IPS DF 6.9 (cell line): ENCODE measurements at regions not wholly inside any gene's neighbourhood (a gene's known extent, or its start where the extent isn't known, plus 50 kb on each side); places are given as distances from the start of the nearest gene placed in this dataset.

Source experiments
- DNase-seq: peaks from one replicate; pipeline ENCODE4 v3.0.0-alpha.2; 2013; ENCODE audit warnings: low read depth, low spot score
- H3K27ac ChIP-seq: one replicate; pipeline ENCODE4 v1.5.1; 2013; ENCODE audit warnings: low read length, control low read depth
- H3K27me3 ChIP-seq: 2 replicates; pipeline ENCODE4 v1.6.1; 2013; ENCODE audit warnings: mild to moderate bottlenecking, low read length; ENCODE audit not compliant: control insufficient read depth, insufficient read depth
- H3K36me3 ChIP-seq: 2 replicates; pipeline ENCODE4 v1.6.1; 2013; ENCODE audit warnings: low read length; ENCODE audit not compliant: control insufficient read depth, insufficient read depth
- H3K4me1 ChIP-seq: 2 replicates; pipeline ENCODE4 v1.6.1; 2013; ENCODE audit warnings: low read length; ENCODE audit not compliant: control insufficient read depth, insufficient read depth
- H3K4me3 ChIP-seq: 2 replicates; pipeline ENCODE4 v1.5.1; 2013; ENCODE audit warnings: mild to moderate bottlenecking, low read length
- H3K9me3 ChIP-seq: 2 replicates; pipeline ENCODE4 v1.6.1; 2013; ENCODE audit warnings: low read length, inconsistent platforms; ENCODE audit not compliant: control insufficient read depth, insufficient read depth
- WGBS: extraction: QIAGEN DNeasy Blood & Tissue Kit; methylation state at CpG from one replicate; pipeline ENCODE4 v1.1.7; 2013; ENCODE audit warnings: mixed read lengths, missing lambda C conversion rate; ENCODE audit not compliant: insufficient read length, insufficient coverage; 5-methylcytosine and 5-hydroxymethylcytosine counted together

GRCh38 chr22:48881326-48881980, 946.2 kb downstream of the BRD1 start:
- no peaks in the 10 kb centered on the region for H3K36me3 ChIP-seq
- WGBS: no CpG with 5 or more reads among the region's 22 CpGs
- no peaks in the 10 kb centered on the region for H3K27me3 ChIP-seq
- peaks cover 17% of the 10 kb centered on the region for H3K9me3 ChIP-seq
- DNase-seq: no peak
- no peaks in the 10 kb centered on the region for H3K4me1 ChIP-seq
- no peak overlapping the region for H3K4me3 ChIP-seq
- H3K27ac ChIP-seq: no peak overlapping the region

- WGBS: no CpG with 5 or more reads among the region's 11 CpGs
Observed at GRCh38 chr22:48880749-48881148, 946.9 kb downstream of the BRD1 start.

GRCh38 chr22:48876951-48877350, 950.7 kb downstream of the BRD1 start:
- H3K4me1 ChIP-seq: no peaks in the 10 kb centered on the region
- H3K27me3 ChIP-seq: no peaks in the 10 kb centered on the region
- no CpG with 5 or more reads among the region's 4 CpGs for WGBS
- no peak overlapping the region for H3K27ac ChIP-seq
- H3K36me3 ChIP-seq: no peaks in the 10 kb centered on the region
- peaks cover 12% of the 10 kb centered on the region for H3K9me3 ChIP-seq
- H3K4me3 ChIP-seq: no peak overlapping the region
- DNase-seq: no peak

More at GRCh38 chr22:48880749-48881148, 946.9 kb downstream of the BRD1 start:
- Histone ChIP-seq H3K27me3 (no peaks in the 10 kb centered on the region), H3K4me1 (no peaks in the 10 kb centered on the region), H3K36me3 (no peaks in the 10 kb centered on the region), H3K4me3 (no peak overlapping the region), H3K9me3 (peaks cover 14% of the 10 kb centered on the region), H3K27ac (no peak overlapping the region)
- DNase-seq: no peak

DNA sequence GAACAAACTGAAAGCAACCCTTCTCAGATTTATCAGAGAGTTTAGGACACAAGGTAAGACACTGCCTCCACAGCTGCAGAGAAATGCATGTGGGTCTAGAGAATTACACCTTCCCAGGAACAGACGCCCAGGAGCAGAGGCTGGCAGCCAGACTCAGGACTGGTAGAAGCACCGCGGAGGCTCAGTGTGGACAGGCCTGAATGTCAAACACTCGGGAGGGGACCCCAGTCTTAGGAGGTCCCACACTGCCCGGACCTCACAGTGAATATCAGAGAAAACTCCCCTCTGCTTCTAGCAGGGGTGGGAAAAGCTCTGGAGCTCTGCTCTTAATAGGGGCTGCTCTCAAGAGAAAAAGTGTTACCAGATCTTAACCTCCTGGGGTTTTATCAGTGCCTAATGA, 952.7 kb downstream of the BRD1 start:
- no peak overlapping the region for H3K4me3 ChIP-seq
- no peak for DNase-seq
- no peak overlapping the region for H3K27ac ChIP-seq
- no CpG with 5 or more reads among the region's 5 CpGs for WGBS
- no peaks in the 10 kb centered on the region for H3K27me3 ChIP-seq
- H3K36me3 ChIP-seq: no peaks in the 10 kb centered on the region; the same call in 1 of the 2 replicates
- H3K9me3 ChIP-seq: peaks cover 23% of the 10 kb centered on the region
- H3K4me1 ChIP-seq: no peaks in the 10 kb centered on the region; the same call in 1 of the 2 replicates

DNA sequence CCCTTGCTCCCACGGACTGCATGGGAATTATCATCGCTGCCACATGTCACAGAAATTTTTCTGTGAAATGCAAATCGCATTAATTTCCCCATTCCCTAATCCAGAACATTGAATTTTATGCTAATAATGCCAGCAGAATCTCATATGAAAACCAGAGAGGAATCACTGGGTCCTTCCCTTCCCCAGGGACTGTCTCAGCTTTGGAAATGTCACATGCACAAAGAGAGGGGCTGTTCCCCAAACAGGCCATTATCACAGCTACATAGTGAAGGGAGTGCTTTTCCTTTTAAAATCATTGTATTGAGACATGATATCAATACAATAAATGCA, 954.5 kb downstream of the BRD1 start:
- H3K9me3 ChIP-seq: peaks cover 33% of the 10 kb centered on the region
- H3K36me3 ChIP-seq: no peaks in the 10 kb centered on the region; the same call in 1 of the 2 replicates
- no peak for DNase-seq
- no peak overlapping the region for H3K27ac ChIP-seq
- no peak overlapping the region for H3K4me3 ChIP-seq
- no peaks in the 10 kb centered on the region; the same call in 1 of the 2 replicates for H3K4me1 ChIP-seq
- no CpG with 5 or more reads among the region's 3 CpGs for WGBS
- H3K27me3 ChIP-seq: no peaks in the 10 kb centered on the region

GRCh38 chr22:48872271-48873190, 955.1 kb downstream of the BRD1 start:
- Histone ChIP-seq H3K4me1 (no peaks in the 10 kb centered on the region; the same call in 1 of the 2 replicates), H3K27ac (no peak overlapping the region), H3K4me3 (no peak overlapping the region), H3K27me3 (no peaks in the 10 kb centered on the region), H3K9me3 (peaks cover 35% of the 10 kb centered on the region), H3K36me3 (no peaks in the 10 kb centered on the region; the same call in 1 of the 2 replicates)
- WGBS: no CpG with 5 or more reads among the region's 21 CpGs
- DNase-seq: no peak

- WGBS: no CpG with 5 or more reads among the region's 12 CpGs
- no peaks in the 10 kb centered on the region for H3K27me3 ChIP-seq
- H3K9me3 ChIP-seq: peaks cover 40% of the 10 kb centered on the region
- no peak overlapping the region for H3K27ac ChIP-seq
- no peak for DNase-seq
- H3K4me3 ChIP-seq: no peak overlapping the region
- H3K4me1 ChIP-seq: no peaks in the 10 kb centered on the region; the same call in 1 of the 2 replicates
- no peaks in the 10 kb centered on the region; the same call in 1 of the 2 replicates for H3K36me3 ChIP-seq
Observed at GRCh38 chr22:48871176-48871840, 956.4 kb downstream of the BRD1 start.

DNA sequence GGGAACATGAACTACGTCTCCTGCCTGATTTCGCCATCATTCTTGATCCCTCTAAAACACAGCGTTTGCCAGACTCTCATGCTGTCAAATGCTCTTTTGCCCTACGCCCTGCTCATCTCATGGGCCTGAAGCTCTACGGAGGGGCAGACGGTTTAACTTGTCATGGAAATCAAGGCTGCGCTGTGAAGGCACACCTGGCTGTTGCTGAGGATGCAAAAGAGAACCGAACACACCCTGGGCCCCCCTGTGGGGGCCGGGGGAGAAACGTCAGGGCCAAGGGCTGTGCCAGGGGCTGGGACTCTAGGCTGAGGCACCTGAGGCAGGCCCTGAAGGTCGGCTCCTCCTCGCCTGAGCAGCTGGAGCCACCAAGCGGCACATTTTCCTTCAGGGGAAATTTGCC, 957.2 kb downstream of the BRD1 start:
- Histone ChIP-seq H3K36me3 (no peaks in the 10 kb centered on the region; the same call in 1 of the 2 replicates), H3K9me3 (peaks cover 43% of the 10 kb centered on the region), H3K27me3 (no peaks in the 10 kb centered on the region), H3K4me3 (no peak overlapping the region), H3K4me1 (no peaks in the 10 kb centered on the region; the same call in 1 of the 2 replicates), H3K27ac (no peak overlapping the region)
- DNase-seq: no peak
- WGBS: no CpG with 5 or more reads among the region's 13 CpGs

- WGBS: no CpG with 5 or more reads among the region's 5 CpGs
- H3K27me3 ChIP-seq: no peaks in the 10 kb centered on the region
- no peak for DNase-seq
Observed at GRCh38 chr22:48869788-48870187, 957.9 kb downstream of the BRD1 start.

DNA sequence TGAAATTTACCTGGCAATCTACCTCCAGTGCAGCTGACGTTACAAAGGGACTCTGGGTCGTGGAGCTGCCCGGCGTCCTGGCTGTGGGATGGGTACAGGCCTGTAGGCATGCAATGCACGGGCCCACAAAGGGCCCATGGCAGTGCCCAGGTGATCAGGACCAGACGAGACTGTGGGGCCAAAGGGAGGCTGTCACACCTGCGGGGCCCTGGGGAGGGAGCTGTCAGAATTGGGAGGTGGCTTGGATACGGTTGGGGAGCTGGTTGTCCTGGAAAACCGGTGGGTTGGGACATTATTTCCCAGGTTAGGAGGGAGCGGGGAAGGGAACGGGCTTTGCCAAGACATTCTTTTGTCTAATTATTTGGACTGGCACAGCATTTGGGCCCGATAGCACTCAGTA, 958.5 kb downstream of the BRD1 start:
- Histone ChIP-seq H3K4me1 (no peaks in the 10 kb centered on the region; the same call in 1 of the 2 replicates), H3K36me3 (no peaks in the 10 kb centered on the region; the same call in 1 of the 2 replicates), H3K27ac (no peak overlapping the region), H3K27me3 (no peaks in the 10 kb centered on the region), H3K4me3 (no peak overlapping the region), H3K9me3 (peaks cover 44% of the 10 kb centered on the region)
- WGBS: no CpG with 5 or more reads among the region's 12 CpGs
- DNase-seq: no peak

More at GRCh38 chr22:48869788-48870187, 957.9 kb downstream of the BRD1 start:
- peaks cover 42% of the 10 kb centered on the region for H3K9me3 ChIP-seq
- H3K27ac ChIP-seq: no peak overlapping the region
- H3K4me1 ChIP-seq: no peaks in the 10 kb centered on the region; the same call in 1 of the 2 replicates
- no peak overlapping the region for H3K4me3 ChIP-seq
- no peaks in the 10 kb centered on the region; the same call in 1 of the 2 replicates for H3K36me3 ChIP-seq
